ENCODE measurements at regions not wholly inside any gene's neighbourhood (a gene's known extent, or its start where the extent isn't known, plus 50 kb on each side); places are given as distances from the start of the nearest gene placed in this dataset.

DNA sequence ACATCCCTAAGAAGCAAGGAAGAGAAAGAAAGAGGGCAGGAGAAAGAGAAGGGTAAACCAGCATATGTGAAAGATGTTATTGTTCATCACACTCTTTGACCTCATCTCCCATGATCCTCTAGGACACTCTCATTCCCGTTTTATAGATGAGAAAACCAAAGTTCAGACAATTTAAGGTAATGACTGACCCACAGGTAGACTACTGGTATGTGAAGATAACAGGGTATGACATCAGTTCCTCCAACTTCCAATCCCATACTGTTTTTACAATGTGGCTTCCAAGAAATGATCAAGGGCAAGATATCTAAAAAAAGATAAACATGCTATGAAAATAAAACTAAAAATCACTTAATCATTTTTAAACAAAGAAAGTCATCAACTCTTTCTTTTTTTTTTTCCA, 95.2 kb upstream of the TNFSF4 start:
- TF ChIP-seq POLR2A (IDR thresholded peaks at IDR 0.05; ENCODE audit: low read depth, low read length) = no peak
- no peak for TF ChIP-seq POLR2AphosphoS5 (IDR thresholded peaks at IDR 0.05; ENCODE audit: low read depth, low read length)

Measured in GM12892 (cell line).